Ishikawa (cell line): ENCODE measurements at regions not wholly inside any gene's neighbourhood (a gene's known extent, or its start where the extent isn't known, plus 50 kb on each side); places are given as distances from the start of the nearest gene placed in this dataset.

Experiments used
- CEBPB ChIP-seq: IDR thresholded peaks from 2 replicates; pipeline ENCODE4 v1.6.1; 2012
- CREB1 ChIP-seq: IDR thresholded peaks from 2 replicates; pipeline ENCODE4 v1.6.1; 2012; ENCODE audit warnings: low read depth
- EGR1 ChIP-seq: IDR thresholded peaks from 2 replicates; pipeline ENCODE4 v1.6.1; 2012
- EP300 ChIP-seq: IDR thresholded peaks from 2 replicates; pipeline ENCODE4 v1.6.1; 2012; ENCODE audit warnings: borderline replicate concordance
- FOXM1 ChIP-seq: IDR thresholded peaks from 2 replicates; pipeline ENCODE4 v1.6.1; 2012; ENCODE audit warnings: low read depth, borderline replicate concordance
- MAX ChIP-seq: IDR thresholded peaks from 2 replicates; pipeline ENCODE4 v1.6.1; 2012
- NFIC ChIP-seq: IDR thresholded peaks from 2 replicates; pipeline ENCODE4 v1.6.1; 2012
- RAD21 ChIP-seq: IDR thresholded peaks from 2 replicates; pipeline ENCODE4 v1.6.1; 2012; ENCODE audit warnings: low read depth
- REST ChIP-seq: IDR thresholded peaks from 2 replicates; pipeline ENCODE4 v1.6.1; 2012; ENCODE audit warnings: low read depth, mild to moderate bottlenecking
- TAF1 ChIP-seq: IDR thresholded peaks from 2 replicates; pipeline ENCODE4 v1.6.1; 2012; ENCODE audit warnings: low read depth, mild to moderate bottlenecking
- TCF12 ChIP-seq: IDR thresholded peaks from 2 replicates; pipeline ENCODE4 v1.6.1; 2012; ENCODE audit warnings: low read depth
- TEAD4 ChIP-seq: IDR thresholded peaks from 2 replicates; pipeline ENCODE4 v1.6.1; 2012
- USF1 ChIP-seq: IDR thresholded peaks from 2 replicates; pipeline ENCODE4 v1.6.1; 2012
- YY1 ChIP-seq: IDR thresholded peaks from 2 replicates; pipeline ENCODE4 v1.6.1; 2012; ENCODE audit warnings: low read depth
- ZBTB7A ChIP-seq: IDR thresholded peaks from 2 replicates; pipeline ENCODE4 v1.6.1; 2012; ENCODE audit warnings: low read depth

GRCh38 chr11:109093354-109093753 lies 328.6 kb upstream of the C11orf87 start:
- TF ChIP-seq USF1 (no peak), NFIC (no peak), YY1 (no peak), EGR1 (no peak), TAF1 (no peak), TEAD4 (no peak), FOXM1 (no peak)

- no peak for TF ChIP-seq EP300
- no peak for TF ChIP-seq YY1
- no peak for TF ChIP-seq NFIC
- TF ChIP-seq TAF1: no peak
- no peak for TF ChIP-seq REST
- TF ChIP-seq TCF12: no peak
- TF ChIP-seq CEBPB: no peak
- TF ChIP-seq TEAD4: no peak
- no peak for TF ChIP-seq EGR1
- no peak for TF ChIP-seq ZBTB7A
- TF ChIP-seq RAD21: no peak
- TF ChIP-seq CREB1: no peak
- no peak for TF ChIP-seq USF1
- TF ChIP-seq FOXM1: no peak
- no peak for TF ChIP-seq MAX
Observed at GRCh38 chr11:109096266-109096665, 325.7 kb upstream of the C11orf87 start.

- TF ChIP-seq EGR1: no peak
- TF ChIP-seq CEBPB: no peak
- no peak for TF ChIP-seq TCF12
- no peak for TF ChIP-seq RAD21
- no peak for TF ChIP-seq ZBTB7A
- no peak for TF ChIP-seq FOXM1
- TF ChIP-seq TAF1: no peak
- no peak for TF ChIP-seq CREB1
- no peak for TF ChIP-seq MAX
- no peak for TF ChIP-seq REST
- no peak for TF ChIP-seq YY1
- TF ChIP-seq NFIC: no peak
- TF ChIP-seq EP300: no peak
Observed at GRCh38 chr11:109106151-109106906, 315.7 kb upstream of the C11orf87 start.

- no peak for TF ChIP-seq ZBTB7A
- TF ChIP-seq YY1: no peak
- TF ChIP-seq EP300: no peak
- TF ChIP-seq USF1: no peak
- no peak for TF ChIP-seq NFIC
- no peak for TF ChIP-seq FOXM1
- TF ChIP-seq TAF1: no peak
- TF ChIP-seq TEAD4: no peak
- TF ChIP-seq EGR1: no peak
Observed at GRCh38 chr11:109109150-109109549, 312.8 kb upstream of the C11orf87 start.

- no peak for TF ChIP-seq RAD21
Observed at GRCh38 chr11:109109571-109110315, 312.2 kb upstream of the C11orf87 start.
